Osteoblast (primary cell): ENCODE measurements at regions not wholly inside any gene's neighbourhood (a gene's known extent, or its start where the extent isn't known, plus 50 kb on each side); places are given as distances from the start of the nearest gene placed in this dataset.

Experiments used
- DNase-seq: peaks from one replicate; pipeline ENCODE4 v3.0.0; 2011; ENCODE audit warnings: low spot score, mixed read lengths; ENCODE audit not compliant: insufficient read length; ENCODE audit errors: missing footprints
- H2AFZ ChIP-seq: 2 replicates; pipeline ENCODE4 v1.6.0; 2011; ENCODE audit warnings: mild to moderate bottlenecking, low read length
- H3K27ac ChIP-seq: 2 replicates; pipeline ENCODE4 v1.5.1; 2011; ENCODE audit warnings: mild to moderate bottlenecking, low read depth, low read length, moderate library complexity
- H3K27me3 ChIP-seq: 2 replicates; pipeline ENCODE4 v1.6.0; 2012; ENCODE audit warnings: mild to moderate bottlenecking, control low read depth, inconsistent platforms, low read length, moderate library complexity; ENCODE audit not compliant: insufficient read depth
- H3K36me3 ChIP-seq: 2 replicates; pipeline ENCODE4 v1.5.1; 2011; ENCODE audit warnings: mild to moderate bottlenecking, low read length, control low read depth, moderate library complexity; ENCODE audit not compliant: insufficient read depth
- H3K4me1 ChIP-seq: 2 replicates; pipeline ENCODE4 v1.5.1; 2011; ENCODE audit warnings: mild to moderate bottlenecking, low read length, control low read depth, moderate library complexity; ENCODE audit not compliant: insufficient read depth
- H3K4me2 ChIP-seq: 2 replicates; pipeline ENCODE4 v1.6.0; 2011; ENCODE audit warnings: mild to moderate bottlenecking, low read length; ENCODE audit not compliant: insufficient read depth
- H3K4me3 ChIP-seq: fragments of 200-600 bp; sonication (generic); 3 replicates; pipeline ENCODE4 v1.5.1; 2012; ENCODE audit warnings: mild to moderate bottlenecking, low read length, inconsistent platforms; ENCODE audit not compliant: insufficient read depth
- H3K79me2 ChIP-seq: 2 replicates; pipeline ENCODE4 v1.6.0; 2012; ENCODE audit warnings: mild to moderate bottlenecking, low read length, control low read depth, inconsistent platforms; ENCODE audit not compliant: insufficient read depth
- H3K9me3 ChIP-seq: 2 replicates; pipeline ENCODE4 v1.5.1; 2011; ENCODE audit warnings: low read depth, low read length, control low read depth
- H4K20me1 ChIP-seq: 2 replicates; pipeline ENCODE4 v1.6.0; 2012; ENCODE audit warnings: mild to moderate bottlenecking, low read length, control low read depth; ENCODE audit not compliant: insufficient read depth
- CTCF ChIP-seq: IDR thresholded peaks from 2 replicates; pipeline ENCODE4 v1.5.1; 2011; ENCODE audit warnings: mild to moderate bottlenecking, low read depth, low read length, moderate library complexity; ENCODE audit errors: extremely low read depth

DNA sequence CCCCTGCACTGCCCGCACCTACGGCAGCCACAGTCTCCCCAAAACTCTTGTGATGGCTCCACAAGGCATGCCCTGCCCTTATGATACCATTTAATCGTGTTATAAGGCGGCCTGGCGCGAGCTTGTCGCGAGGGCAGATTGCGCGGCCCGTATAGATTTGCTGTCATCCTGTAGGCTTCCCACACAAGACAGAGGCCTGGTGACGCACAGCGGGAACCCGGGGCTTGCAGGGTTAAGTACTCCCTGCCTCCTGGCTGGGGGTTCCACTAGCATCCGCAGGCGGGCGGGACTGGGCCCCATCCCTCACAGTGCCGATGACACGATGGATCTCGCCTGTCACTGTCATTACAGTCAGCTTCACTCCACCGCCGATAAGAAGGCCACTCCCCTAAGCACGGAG, 364.9 kb upstream of the IRX2 start:
- Histone ChIP-seq H3K36me3 (no peaks in the 10 kb centered on the region), H2AFZ (no peak overlapping the region), H4K20me1 (no peaks in the 10 kb centered on the region), H3K9me3 (peaks cover 2% of the 10 kb centered on the region), H3K4me2 (no peak overlapping the region), H3K79me2 (no peaks in the 10 kb centered on the region), H3K4me1 (no peaks in the 10 kb centered on the region), H3K4me3 (no peak overlapping the region), H3K27ac (no peak overlapping the region), H3K27me3 (no peaks in the 10 kb centered on the region)
- no peak for TF ChIP-seq CTCF
- DNase-seq: no peak

DNA sequence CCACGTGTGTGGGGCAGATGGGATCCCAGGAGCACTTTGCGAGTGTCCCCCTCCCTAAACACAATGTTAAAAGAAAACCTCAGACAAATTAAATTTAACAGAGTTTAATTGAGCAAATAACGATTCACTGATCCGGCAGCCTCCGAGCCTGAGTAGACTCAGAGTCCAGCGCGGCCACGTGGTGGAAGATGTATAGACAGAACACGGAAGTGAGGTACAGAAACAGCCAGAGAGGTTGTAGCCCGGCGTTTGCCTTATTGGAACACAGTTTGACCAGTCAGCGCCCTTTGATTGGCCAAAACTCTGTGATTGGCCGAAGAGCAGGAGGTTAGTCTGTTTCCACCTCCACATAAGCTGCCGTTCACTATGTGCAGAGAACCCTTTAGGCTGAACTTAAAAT, 363.0 kb upstream of the IRX2 start:
- TF ChIP-seq CTCF: no peak
- no peak overlapping the region for H3K27ac ChIP-seq

GRCh38 chr5:3110371-3110770, 358.9 kb upstream of the IRX2 start:
- Histone ChIP-seq H3K4me3 (no peak overlapping the region), H3K4me2 (no peak overlapping the region), H3K9me3 (peaks cover 2% of the 10 kb centered on the region), H3K36me3 (no peaks in the 10 kb centered on the region), H3K27me3 (no peaks in the 10 kb centered on the region), H3K79me2 (no peaks in the 10 kb centered on the region), H2AFZ (no peak overlapping the region), H3K27ac (no peak overlapping the region), H3K4me1 (no peaks in the 10 kb centered on the region), H4K20me1 (no peaks in the 10 kb centered on the region)
- no peak for DNase-seq
- no peak for TF ChIP-seq CTCF

More for the DNA sequence above, 363.0 kb upstream of the IRX2 start:
- no peaks in the 10 kb centered on the region for H3K79me2 ChIP-seq
- peaks cover 2% of the 10 kb centered on the region for H3K9me3 ChIP-seq
- H3K4me2 ChIP-seq: no peak overlapping the region
- DNase-seq: no peak
- H3K36me3 ChIP-seq: no peaks in the 10 kb centered on the region
- H2AFZ ChIP-seq: no peak overlapping the region
- H3K27me3 ChIP-seq: no peaks in the 10 kb centered on the region
- no peaks in the 10 kb centered on the region for H3K4me1 ChIP-seq
- H3K4me3 ChIP-seq: no peak overlapping the region
- no peaks in the 10 kb centered on the region for H4K20me1 ChIP-seq

GRCh38 chr5:3107156-3107611, 355.7 kb upstream of the IRX2 start:
- no peak for DNase-seq
- peaks cover 2% of the 10 kb centered on the region for H3K9me3 ChIP-seq

More at GRCh38 chr5:3107156-3107611, 355.7 kb upstream of the IRX2 start:
- no peak overlapping the region for H3K27ac ChIP-seq
- no peak for TF ChIP-seq CTCF
- H4K20me1 ChIP-seq: no peaks in the 10 kb centered on the region
- no peak overlapping the region for H2AFZ ChIP-seq
- H3K36me3 ChIP-seq: no peaks in the 10 kb centered on the region
- no peaks in the 10 kb centered on the region for H3K27me3 ChIP-seq
- no peaks in the 10 kb centered on the region for H3K4me1 ChIP-seq
- no peak overlapping the region for H3K4me2 ChIP-seq
- no peak overlapping the region for H3K4me3 ChIP-seq
- H3K79me2 ChIP-seq: no peaks in the 10 kb centered on the region
